Astrocyte of the cerebellum (primary cell): ENCODE measurements at regions not wholly inside any gene's neighbourhood (a gene's known extent, or its start where the extent isn't known, plus 50 kb on each side); places are given as distances from the start of the nearest gene placed in this dataset.

Experiments
- DNase-seq: peaks from one replicate; pipeline ENCODE4 v3.0.0-alpha.2; 2011; ENCODE audit warnings: low read depth
- H3K4me3 ChIP-seq: 2 replicates; pipeline ENCODE4 v1.5.1; 2011; ENCODE audit warnings: mild to moderate bottlenecking, low read depth, low read length, moderate library complexity
- in situ Hi-C: cut with HindIII; loops from 2 replicates; pipeline ENCODE4 v1.10.0; 2017; ENCODE audit warnings: low sequenced_read_pairs
- TF ChIP-seq, protein P1 (sequence below): IDR thresholded peaks from 2 replicates; pipeline ENCODE4 v1.5.1; 2012; ENCODE audit warnings: low read length, low read depth, moderate library complexity, mild to moderate bottlenecking; ENCODE audit errors: missing control alignments

DNA sequence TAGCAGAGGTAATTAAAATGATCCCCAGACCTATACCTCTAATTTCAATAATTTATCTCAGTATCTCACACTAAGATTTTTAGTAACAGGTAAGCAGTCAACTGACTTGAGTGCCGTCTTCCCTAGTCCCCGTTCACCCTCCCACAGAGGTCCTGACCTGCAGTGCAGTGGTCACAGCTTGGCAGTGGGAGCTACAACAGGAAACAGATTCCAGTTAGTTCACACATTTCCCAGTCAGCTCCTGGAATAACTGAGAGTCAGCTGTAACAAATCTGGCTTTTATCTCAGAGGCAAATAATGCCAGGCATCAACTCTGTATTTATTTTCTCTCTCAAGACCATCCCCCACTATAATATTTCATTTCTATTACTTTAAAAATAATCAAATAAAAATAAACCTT lies 308.2 kb downstream of the ATP23 start:
- DNase-seq, result no peak
- no peak overlapping the region for H3K4me3 ChIP-seq
- TF ChIP-seq, protein P1, sequence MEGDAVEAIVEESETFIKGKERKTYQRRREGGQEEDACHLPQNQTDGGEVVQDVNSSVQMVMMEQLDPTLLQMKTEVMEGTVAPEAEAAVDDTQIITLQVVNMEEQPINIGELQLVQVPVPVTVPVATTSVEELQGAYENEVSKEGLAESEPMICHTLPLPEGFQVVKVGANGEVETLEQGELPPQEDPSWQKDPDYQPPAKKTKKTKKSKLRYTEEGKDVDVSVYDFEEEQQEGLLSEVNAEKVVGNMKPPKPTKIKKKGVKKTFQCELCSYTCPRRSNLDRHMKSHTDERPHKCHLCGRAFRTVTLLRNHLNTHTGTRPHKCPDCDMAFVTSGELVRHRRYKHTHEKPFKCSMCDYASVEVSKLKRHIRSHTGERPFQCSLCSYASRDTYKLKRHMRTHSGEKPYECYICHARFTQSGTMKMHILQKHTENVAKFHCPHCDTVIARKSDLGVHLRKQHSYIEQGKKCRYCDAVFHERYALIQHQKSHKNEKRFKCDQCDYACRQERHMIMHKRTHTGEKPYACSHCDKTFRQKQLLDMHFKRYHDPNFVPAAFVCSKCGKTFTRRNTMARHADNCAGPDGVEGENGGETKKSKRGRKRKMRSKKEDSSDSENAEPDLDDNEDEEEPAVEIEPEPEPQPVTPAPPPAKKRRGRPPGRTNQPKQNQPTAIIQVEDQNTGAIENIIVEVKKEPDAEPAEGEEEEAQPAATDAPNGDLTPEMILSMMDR, result no peak
- in situ Hi-C loops, result no loop called here

DNA sequence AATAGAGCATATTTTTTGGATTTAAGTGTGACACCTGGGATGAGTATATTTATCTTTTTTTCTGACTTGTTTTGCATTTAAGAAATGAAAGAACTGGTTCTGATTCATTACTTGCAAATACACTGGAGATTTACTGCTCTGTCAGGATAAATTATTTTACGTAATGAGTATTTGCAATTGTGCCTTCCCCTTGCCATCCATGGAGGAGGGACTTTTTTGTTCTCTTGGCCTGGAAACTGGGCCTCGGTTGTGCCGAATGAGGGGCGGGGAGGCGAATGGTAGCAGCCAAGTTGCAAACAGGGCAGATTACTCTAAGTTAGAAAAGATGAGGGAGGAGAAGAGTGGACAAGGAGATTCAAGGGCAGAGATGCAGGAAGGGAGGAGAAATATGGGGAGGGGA lies 308.7 kb downstream of the ATP23 start:
- TF ChIP-seq, protein P1, result no peak
- in situ Hi-C loops, result no loop called here
- no peak overlapping the region for H3K4me3 ChIP-seq
- no peak for DNase-seq

DNA sequence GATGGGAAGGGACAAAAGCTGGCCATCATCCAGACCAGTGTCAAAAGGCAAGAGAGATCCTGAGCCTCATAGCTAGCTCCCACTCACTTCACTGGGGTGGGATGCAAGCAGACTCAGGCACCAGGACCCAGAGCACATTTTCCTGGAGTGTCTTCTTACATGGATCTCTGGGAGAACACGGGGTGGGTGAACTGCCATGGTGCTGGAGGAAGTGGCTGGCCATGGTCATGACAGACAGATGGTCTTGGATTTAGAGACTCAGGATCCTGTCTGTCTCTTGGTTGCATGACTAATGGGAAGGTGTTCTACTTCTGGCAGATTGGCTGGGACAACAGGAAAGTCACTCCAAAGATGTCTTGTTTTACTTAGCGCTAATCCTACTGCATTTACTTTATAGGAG lies 311.5 kb downstream of the ATP23 start:
- TF ChIP-seq, protein P1, result no peak
- no peak for DNase-seq
- in situ Hi-C loops, result no loop called here
- H3K4me3 ChIP-seq, result no peak overlapping the region

DNA sequence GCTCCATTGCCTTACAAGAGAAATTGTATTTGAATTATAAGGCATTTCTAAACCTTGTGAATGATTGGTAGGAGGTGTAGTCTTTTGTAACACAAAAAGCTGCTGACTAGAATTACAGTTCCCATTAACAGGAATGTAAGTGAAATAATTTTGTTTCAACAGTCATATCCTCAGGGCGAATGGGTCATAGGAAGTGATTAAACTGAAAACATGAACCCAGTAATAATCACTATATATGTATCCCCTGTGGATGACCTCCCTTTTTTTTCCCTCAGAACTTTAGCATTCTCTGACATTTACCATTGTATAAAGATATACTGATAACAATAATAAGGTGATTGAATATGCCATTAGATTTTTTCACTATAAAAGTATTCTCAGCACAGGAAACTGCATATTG lies 312.3 kb downstream of the ATP23 start:
- DNase-seq, result no peak
- in situ Hi-C loops, result no loop called here
- H3K4me3 ChIP-seq, result no peak overlapping the region
- TF ChIP-seq, protein P1, result no peak

DNA sequence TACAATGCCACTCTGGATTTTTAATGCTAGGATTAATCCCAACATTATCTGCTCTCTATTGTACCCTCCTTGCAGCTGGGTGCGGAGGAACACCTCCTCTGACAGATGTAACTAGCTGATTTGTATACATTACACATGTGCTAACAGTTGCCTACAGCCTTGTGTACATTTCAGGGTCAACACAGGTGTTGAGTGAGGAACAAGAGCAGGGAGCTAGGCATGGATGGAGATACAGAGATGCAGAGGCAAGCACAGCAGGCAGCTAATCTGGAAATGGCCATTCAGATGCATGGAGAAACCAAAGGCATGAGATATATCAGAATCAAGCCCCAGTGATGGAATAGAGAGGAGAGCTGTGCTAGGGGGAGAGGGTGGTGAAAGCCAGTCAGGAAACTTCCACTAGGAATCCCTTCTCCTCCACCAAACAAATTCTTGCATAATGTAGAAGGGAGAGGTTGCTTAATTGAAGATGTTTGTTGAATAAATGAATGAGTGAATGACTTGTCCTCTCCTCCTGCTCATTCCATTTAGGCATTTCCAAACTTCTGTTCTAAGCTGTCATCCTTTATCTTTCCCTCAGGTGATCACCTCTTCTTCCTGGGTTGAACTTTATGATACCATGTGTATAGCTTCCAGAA lies 313.2 kb downstream of the ATP23 start:
- no peak overlapping the region for H3K4me3 ChIP-seq
- TF ChIP-seq, protein P1, result no peak
- in situ Hi-C loops, result no loop called here
- DNase-seq, result no peak

DNA sequence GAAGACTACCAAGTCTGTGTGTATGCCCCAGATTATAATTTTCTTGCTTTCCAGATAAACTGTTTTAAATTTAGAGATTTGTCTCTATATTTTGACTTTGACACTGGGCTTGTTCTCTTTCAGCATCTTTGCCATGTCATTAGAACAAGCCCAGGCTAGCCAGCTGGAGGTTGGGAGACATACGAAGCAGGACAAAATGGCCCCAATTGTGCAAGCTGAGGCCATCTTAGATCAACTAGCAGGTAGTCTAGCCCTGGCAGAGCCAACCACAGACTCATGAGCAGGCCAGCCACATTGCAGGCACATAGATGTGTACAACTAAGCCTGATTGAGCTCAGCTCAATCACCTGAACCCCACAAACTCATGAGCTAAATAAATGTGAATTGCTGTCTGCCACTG lies 321.4 kb downstream of the ATP23 start:
- no peak overlapping the region for H3K4me3 ChIP-seq
- TF ChIP-seq, protein P1, result no peak
- in situ Hi-C loops, result no loop called here
- DNase-seq, result no peak
